Renal pelvis (tissue), 1 donor: ENCODE measurements at regions not wholly inside any gene's neighbourhood (a gene's known extent, or its start where the extent isn't known, plus 50 kb on each side); places are given as distances from the start of the nearest gene placed in this dataset.

ENCODE experiments used
- DNase-seq: peaks from one replicate; pipeline ENCODE4 v3.0.0-alpha.2; 2013

DNA sequence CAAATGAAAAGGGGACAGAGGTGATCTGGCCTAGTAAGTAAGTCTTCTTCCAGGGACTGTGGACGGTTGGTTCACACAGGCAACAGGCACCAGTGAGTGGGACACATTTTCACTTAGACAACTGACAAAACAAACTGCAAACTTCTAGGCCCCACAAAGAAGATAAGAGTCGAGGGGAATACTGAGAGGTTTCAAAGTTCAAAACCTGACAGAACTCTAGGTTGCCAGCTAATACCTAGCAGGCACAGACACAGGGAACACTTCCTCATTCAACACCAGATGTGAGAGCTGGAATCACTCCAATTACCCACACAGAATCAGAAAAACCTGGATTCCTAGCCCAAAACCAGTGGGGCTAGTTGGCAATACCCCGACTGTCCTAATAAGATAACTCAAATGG is 621.7 kb downstream of the ZPLD1 start:
- no peak for DNase-seq

DNA sequence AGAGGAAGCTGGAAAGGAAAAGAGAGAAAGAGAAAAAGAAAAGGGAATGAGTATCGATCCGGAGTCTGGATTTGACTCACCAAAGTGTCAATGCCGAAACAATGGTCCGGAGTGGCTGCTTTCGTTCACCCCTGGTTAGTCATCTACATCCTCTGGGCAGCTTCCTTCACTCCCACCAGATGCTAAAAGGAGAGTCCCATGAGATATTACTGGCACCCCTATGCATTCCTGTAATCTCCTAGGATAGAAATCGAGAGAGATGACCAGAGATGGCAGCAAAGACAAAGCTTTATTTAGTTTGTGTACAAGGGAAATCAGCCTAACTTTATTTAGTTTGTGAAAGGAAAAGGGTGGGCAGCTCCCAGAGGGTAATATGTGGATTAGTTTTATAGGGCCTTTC is 622.2 kb downstream of the ZPLD1 start:
- no peak for DNase-seq

DNA sequence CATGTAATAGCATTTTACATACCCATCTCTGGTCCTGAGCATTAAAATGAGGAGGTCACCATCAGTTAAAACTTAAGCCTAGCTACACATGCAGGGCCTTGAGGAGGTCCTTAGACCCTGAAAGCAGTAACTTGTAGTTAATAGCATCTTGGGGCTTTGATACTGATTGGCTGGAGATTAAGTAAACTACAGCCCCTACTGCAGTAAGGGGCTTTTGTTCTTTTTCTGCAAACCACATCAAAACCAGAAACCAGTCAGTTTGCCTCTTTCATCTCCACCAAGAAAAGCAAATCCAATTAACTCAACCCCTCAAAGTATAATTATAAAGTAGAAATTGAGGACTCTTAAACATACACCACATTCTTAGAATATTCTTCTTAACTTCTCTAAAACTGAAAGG is 622.7 kb downstream of the ZPLD1 start:
- no peak for DNase-seq

DNA sequence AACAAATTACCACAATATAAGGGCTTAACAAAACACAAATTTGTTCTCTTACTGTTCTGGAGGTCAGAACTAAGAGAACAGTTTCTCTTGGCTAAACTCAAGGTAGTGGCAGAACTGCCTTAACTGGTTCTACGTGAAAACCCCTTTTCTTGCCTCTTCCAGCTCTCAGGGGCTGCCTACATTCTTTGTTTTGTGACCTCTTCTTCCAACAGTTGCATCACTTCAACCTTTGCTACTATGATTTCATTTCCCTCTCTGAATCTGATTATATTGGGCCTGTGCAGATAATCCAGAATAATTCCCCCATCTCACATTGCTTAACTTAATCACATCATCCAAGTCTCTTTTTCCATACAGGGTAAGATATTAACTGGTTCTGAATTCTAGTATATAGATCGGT is 624.6 kb downstream of the ZPLD1 start:
- peak; percentile 10 for DNase-seq

DNA sequence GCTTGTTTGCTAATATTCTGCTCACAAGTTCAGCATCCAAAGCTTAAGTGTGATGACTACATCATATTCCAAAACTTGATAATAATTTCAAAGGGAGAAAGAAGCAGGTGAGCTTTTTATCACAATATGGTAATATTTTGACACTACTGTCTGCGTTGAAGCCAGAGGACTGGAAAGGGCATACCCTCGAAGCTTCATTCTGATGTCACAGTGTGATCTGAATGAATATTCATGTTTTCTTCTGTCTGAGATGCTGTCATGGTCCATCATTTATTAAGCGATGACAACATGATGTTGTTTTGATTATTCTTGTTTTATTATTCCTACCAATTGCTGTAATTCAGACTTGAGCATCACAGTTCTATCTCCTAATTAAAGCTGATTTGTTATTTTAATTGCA is 625.4 kb downstream of the ZPLD1 start:
- DNase-seq: no peak

DNA sequence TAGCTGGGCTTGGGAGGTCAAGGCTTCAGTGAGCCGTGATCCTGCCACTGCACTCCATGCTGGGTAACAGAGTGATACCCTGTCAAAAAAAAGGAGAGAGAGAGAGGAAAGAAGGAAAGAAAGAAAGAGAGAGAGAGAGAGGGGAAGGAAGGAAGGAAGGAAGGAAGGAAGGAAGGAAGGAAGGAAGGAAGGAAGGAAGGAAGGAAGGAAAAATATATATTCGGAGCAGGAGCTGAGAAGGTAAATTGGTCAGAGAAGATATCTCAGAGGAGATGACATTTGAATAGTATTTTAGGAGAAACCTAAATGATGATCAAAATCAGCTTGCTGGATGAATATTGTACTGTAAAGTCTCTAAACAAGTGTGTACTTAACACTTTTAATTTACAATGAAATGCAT is 633.1 kb downstream of the ZPLD1 start:
- no peak for DNase-seq

DNA sequence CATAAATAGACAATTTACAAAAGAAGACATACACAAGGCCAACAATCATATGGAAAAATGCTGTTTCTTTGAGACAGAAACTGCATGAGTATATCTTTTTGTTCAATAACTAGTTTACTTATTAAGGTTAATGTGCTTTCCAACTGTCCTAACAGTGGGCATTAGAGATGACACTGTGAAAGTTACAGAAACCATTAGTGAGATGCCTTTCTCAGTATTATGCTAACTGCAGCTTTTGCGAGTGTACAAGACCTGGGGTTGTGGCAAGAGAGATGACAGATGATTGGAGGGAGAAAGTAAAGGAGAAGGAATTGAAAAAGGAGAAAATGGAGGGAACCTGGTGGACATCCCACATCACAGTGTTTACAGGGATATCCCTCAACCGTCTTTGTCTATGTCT is 640.5 kb downstream of the ZPLD1 start:
- DNase-seq: no peak

DNA sequence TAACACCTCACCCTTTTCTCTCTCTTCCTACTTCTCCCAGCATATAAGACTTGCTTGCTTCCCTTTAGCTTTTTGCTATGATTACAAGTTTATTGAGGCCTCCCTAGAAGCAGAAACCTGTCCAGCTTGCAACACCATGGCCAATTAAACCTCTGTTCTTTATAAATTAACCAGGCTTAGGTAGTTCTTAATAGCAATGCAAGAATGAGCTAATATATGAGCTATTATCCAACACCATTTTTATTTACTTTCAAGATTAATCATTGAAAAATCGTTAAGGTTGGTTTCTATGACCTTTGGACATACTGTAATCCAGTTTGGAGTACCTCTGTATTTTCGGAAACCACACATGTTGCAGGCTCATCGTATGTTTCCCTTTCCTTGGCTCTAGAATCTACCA is 643.1 kb downstream of the ZPLD1 start:
- DNase-seq: peak; percentile 9

DNA sequence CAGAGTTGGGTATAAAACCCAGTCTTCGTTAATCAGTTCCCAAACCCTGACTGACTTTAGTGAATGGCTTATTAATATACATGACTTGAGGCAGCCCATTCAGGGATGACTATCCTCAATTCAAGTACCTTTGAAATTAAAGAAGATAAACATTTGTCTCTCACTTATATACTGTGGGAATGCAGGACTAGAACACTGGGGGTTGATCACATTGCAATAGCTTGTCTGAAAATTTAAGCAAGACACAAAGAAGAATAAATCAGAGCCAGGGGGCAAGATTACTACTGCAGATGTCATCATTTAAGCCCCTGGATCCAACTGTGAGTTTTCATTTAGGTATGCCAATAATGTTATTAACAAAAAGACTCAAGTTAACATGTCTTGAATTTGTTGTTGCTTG is 647.7 kb downstream of the ZPLD1 start:
- DNase-seq: no peak

DNA sequence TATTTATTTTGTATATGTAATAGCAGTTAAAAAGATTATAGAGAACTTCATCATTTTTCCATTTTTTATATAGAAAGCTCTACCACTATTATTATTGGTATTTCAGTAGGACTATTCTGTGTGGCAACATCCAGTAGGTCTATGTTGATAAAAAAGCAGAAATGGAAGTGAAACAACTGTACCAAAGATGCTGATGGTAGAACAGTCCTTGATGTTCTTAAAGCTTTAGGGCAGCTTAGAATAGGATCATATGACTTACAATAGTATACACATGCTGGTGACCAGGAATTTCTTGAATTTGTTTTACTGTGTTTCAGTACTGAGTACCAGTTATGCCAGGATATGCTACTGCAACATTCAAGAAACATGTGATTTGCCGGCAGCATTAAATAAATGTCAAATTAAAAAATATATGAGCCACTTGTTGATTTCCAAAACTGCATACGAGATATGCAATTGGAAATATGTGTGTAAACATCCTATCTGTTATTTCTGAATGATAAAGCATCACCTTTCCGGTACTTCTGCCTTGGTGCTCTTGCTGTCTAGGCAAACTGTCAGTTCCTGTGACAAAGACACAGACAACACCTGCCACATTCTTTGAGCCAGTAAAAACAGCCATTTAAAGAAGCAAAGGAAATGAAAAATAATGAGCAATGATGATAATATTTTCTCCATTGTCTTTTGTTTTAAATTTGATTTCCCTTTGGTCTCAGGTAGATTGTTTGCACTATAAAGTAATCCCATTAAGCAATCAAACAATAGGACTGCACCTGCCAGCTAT is 649.2 kb downstream of the ZPLD1 start:
- DNase-seq: no peak

DNA sequence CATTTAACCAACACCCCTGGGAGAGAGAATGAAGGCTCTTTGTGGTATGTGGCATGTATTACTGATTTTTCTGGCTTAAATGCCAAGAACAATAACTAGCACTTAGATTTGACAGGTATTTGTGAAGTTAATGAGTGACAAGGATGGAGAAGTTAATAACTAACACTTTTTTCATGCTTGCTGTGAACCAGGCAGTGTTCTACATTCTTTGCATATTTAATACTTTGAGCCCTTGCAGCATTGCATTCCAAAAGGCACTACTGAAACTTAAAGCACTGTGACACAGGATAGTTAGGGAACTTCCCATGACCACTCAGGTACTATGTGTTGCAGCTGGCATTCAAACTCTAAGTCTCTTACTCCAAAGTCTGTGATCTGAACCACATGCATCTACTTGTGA is 650.6 kb downstream of the ZPLD1 start:
- DNase-seq: peak; percentile 72

DNA sequence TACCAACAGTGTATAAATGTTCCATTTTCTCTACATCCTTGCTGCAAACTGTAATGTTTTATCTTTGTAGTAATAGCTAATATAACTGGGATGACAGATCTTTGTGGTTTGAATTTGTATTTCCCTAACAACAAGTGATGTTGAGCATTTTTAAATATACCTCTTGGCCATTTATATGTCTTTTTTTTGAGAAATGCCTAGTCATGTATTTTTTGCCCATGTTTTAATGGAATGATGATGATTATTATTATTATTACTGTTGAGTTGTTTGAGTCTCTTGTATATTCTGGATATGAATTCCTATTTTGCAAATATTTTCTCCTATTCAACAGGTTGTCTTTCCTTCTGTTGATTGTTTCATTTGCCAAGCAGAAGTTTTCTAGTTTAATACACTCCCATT is 654.9 kb downstream of the ZPLD1 start:
- DNase-seq: no peak

DNA sequence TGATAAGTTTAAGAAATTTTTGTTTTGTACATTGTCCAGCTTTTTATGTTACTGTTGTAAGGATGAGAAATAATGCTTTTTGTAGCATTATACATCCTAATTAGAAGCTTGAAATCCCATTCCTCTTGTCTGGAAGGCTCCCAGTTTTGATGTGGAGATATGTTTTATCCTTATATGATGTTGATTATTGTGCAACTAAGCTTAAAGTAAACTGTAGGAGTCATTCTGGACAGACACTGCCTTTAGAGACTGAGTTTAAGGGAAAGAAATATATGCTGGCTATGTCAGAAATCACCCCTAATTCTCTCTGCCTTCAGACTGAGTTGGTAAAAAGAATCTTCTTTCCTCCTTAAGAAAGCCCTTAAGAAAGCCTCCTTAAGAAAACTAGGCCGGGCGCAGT is 670.4 kb downstream of the ZPLD1 start:
- no peak for DNase-seq

DNA sequence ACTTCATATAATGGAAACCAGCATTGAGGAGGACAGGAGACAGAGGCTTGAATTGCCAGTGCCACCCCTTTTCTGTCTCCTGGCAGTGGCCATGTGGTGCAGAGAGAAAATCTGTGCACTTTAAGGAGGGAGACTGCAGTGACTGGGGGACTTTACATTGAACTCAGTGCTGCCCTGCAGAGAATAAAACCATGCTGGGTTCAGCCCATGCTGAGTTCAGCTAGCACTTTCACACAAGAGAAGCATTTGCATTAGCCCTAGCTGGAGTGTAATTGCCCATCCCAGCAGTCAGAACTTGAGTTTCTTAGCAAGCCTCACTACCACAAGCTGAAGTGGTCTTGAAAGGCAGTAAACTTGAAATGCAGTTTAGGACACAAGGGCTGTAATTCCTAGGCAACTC is 677.5 kb downstream of the ZPLD1 start:
- no peak for DNase-seq

DNA sequence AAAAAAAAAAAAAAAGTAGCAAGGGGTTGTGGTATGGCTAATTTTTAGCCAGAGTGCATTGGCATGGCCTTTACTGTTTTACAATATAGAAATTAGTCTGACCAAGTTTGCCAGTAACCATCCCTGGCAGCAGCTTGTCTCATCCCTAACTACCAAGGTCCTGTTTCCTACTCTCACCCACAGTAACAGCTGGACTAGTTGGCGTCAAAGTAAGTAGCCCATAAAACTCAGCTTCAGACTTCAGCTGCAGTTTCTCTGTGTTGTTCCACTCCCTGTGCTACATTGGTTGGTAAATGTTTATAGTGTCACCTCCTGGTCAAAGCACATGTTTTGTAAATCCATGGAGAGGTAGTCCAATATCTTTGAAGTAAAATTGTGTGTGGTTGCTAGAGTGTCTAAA is 691.3 kb downstream of the ZPLD1 start:
- DNase-seq: no peak

DNA sequence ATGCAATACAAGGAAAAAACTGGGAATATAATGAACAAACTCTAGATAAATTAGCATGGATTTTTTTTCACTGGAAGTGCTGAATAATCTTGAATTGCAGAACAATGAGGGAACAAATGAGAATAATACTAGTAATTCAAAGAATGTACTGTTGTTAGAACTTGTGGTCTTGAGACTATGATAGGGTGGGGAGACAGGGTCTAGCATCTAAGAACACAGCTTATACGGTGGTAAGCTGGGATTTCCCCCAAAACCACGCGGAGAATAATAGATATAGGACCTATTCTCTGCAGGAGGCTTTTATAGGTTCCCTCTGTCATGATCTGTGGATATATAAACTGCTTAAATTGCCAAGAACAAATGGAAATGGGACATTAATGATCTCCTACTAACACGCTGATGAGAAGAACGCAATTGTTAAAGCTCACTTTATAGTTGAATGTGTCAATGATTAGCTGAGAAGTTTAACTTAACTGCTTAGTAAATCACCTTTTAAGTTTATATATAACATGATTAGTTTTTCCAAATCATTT is 692.3 kb downstream of the ZPLD1 start:
- DNase-seq: no peak

DNA sequence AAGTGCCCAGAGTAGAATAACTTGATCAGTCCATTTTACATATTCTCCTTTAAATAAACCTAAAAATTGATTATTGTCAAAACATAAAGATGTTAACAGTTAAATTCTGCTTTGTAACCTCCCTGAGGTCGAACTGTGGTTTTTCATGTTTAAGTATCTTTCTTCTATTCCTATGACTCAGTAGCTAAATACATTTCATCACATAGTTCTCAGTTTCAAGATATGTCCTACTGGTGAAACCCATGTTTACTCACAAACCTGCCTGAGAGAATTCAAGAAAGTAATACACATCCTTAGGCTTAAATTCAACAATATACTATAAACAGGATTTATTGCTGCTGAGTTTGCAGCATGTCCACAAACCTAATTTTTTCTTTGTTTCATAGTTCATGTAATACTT is 692.9 kb downstream of the ZPLD1 start:
- no peak for DNase-seq

DNA sequence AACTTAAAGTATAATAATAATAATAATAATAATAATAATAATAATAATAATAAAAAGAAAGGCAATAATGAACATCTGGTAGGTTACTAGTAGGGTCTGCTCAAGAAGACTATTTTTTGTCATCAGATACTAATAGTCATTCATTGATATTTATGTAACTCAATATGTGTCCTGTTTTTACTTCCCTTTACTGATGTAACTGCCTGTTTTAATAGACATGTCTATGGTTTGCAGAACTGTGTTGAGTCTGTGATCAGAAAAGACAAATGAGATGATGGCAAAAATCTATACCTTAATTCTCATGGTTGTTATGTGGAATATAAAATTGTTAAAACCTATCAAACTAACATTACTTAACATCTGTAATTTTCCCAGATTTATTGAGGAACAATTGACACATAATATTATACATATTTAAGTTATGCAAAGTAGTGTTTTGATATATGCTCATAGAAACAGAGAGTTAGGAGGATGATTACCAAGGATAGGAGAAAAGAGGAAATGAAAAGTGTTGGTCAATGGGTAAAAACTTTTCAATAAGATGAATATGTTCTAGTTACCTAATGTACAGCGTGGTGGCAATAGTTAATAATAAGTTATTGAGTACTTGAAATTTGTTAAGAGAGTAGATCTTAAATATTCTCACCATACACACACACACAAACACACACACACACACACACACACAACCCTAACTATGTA is 699.4 kb downstream of the ZPLD1 start:
- no peak for DNase-seq

DNA sequence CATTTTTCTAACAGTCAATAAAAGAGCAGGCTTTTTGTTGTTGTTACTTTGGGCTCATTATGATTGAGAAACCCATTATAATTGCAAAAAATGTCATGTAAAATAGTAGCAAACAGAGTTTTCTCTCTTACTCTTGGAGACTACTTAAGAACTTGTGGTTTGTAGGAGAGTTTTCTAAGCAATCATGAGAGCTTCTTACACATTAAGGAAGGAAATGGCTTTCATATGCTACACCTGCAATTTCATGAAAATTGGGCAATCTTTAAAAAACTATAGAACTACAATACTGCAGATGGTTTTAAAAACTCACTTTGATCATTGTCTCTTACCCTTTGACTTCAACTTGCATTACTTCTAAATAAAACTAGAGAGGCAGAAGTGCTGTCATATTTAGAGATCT is 701.8 kb downstream of the ZPLD1 start:
- no peak for DNase-seq

DNA sequence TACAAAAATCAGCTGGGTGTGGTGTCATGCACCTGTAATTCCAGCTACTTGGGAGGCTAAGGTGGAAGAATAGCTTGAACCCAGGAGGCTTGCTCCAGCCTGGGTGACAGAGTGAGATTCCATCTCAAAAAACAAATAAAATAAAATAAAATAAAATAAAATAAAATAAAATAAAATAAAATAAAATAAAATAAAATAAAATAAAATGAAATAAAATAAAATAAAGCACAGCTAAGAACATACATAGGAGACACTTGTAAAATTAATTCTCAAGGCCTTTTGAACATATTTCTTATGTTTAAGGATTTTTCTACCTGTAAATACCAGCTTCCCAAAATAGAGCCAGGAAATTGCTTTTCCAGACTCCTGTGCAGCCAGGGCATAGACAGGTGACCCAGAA is 703.0 kb downstream of the ZPLD1 start:
- DNase-seq: no peak

DNA sequence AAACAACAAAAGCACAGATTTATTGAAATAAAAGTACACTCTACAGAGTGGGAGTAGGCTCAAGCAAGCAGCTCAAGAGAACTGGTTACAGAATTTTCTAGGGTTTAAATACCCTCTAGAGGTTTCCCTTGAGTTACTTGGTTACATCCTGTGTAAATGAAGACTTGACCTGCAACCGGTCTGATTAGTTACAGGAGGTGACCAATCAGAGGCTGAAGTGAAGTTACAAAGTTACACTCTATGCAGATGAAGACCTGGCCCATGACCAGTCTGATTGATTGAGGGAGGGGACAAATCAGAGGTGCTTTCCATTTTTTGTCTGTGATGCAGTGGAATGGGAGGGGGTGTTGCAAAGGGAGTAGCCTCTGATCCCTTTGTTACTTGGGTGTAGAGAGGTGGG is 723.4 kb downstream of the ZPLD1 start:
- DNase-seq: no peak

DNA sequence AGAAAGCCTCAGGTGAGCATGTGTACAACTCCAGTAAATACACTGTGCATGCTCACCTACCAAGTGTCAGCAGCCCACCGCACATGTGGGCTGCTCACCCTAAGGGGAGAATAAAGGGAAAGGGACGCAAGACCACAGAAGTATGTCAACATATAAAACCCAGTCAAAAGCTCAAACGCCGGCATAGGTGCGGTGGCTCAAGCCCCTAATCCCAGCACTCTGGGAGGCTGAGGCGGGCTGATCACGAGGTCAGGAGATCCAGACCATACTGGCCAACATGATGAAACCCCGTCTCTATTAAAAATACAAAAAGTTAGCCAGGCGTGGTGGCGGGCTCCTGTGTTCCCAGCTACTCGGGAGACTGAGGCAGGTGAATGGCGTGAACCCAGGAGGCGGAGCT is 732.1 kb downstream of the ZPLD1 start:
- DNase-seq: no peak

DNA sequence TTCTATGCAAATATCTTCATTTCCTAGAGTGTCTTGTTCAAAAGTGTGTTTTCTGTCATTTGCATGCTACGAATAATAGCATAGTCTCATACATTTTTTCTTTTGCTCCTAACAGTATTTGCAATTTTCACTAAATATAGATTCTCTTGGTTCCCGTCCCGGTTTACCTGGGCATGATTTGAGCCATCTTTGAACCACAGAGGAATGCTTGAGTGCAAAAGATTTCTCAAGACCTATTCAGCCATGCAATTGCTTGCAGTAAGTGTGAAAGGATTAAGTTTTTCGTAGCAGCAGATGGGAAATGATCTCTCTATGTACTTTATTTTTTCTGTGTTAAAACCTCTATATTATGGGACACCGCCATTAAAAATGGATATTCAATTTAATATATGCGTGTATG is 733.0 kb downstream of the ZPLD1 start:
- DNase-seq: no peak

DNA sequence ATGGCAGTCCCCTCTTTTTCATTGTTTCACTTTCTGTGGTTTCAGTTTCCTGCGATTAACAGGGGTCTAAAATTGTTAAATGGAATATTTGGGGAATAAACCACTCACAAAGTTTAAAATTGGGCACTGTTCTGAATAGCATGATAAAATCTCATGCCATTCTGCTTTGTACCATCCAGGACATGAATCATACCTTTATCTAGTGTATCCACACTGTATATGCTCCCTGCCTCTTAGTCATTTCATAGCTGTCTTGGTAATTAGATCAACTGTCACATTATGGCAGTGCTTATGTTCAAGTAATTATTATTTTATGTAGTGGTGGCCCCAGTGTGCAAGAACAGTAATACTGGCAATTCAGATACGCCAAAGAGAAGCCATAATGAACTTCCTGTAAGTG is 734.5 kb downstream of the ZPLD1 start:
- no peak for DNase-seq
